LNCAP (cell line): ENCODE measurements at regions not wholly inside any gene's neighbourhood (a gene's known extent, or its start where the extent isn't known, plus 50 kb on each side); places are given as distances from the start of the nearest gene placed in this dataset.

Experiments
- CTCF ChIP-seq: fragments of 450-650 bp; IDR thresholded peaks from 2 replicates; pipeline ENCODE4 v1.5.1; 2017; ENCODE audit warnings: mild to moderate bottlenecking

DNA sequence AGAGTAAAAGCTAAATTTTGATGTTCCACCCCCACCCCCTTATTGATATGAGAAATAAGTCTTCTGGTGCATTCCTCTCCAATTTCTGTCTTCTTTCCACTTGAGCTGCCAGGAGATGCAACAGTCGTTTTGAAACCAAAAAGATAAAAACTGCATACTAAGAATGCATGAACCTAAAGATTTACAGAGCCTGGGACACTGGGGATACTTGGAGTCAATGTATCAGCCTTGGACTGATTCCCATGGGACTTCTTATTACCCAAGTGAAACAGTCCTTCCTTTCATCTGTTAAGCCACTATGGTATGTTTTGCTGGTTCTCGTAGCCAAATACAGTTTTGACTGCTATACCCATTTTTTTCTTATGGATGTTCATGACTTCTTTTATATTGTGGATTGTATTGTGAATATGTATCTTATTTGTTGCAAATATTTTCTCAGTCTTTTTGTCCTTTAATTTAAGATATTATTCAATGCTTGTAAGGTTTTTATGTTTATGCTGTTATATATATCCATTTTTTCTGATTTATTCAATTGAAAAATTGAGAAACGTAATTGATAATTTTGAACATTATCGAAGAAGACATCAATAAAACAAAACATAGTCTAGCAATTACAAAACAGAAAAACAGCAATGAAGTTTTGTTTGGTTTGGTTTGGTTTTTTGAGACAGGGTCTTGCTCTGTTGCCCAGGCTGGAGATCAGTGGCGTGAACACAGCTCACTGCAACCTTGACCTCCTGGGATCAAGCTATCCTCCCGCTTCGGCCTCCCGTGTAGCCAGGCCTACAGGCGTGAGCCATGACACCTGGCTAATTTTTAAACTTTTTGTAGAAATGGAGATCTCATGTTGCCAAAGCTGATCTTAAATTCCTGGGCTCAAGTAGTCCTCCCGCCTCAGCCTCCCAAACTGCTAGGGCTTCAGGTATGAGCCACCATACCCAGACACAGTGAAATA lies 85.4 kb upstream of the ETV6 start:
- TF ChIP-seq CTCF: no peak

DNA sequence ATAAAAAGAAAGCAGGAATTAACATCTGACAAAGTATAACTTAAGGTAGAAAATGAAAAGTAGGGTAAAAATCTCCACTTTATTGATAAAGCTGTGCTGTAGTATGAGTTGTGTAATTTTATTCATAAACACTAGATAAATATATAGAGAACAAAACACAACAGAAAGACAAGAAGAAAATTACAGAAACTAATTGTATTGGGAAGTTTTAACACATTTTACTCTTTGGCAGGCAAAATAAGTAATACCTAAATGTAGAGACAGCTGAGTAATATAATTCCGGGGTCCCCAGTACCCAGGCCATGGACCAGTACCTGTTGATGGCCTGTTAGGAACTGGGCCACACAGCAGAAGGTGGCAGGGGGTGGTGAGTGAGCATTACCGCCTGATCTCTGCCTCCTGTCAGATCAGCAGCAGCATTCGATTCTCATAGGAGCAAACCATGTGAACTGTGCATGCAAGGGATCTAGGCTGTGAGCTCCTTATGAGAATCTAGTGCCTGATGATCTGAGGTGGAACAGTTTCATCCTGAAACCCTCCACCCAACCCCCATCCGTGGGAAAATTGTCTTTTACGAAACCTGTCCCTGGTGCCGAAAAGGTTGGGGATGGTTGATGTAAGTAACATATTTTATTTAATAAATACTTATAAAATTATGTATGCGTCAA lies 84.4 kb upstream of the ETV6 start:
- no peak for TF ChIP-seq CTCF

DNA sequence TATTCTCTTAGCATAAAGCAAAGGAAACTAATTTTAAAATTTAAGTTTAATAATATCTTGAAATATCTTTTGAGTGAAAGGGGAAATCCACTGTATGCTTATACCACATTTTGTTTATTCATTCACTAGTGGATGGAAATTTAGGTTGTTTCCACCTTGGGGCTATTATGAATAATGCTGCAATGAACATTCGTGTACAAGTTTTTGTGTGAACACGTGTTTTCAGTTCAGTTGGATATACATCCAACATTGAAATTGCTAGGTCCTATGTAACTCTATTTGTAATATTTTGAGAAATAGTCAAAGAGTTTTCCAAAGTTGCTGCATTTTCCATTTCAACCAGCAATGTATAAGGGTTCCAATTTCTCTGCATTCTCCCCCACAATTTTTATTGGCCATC lies 83.7 kb upstream of the ETV6 start:
- TF ChIP-seq CTCF: no peak

DNA sequence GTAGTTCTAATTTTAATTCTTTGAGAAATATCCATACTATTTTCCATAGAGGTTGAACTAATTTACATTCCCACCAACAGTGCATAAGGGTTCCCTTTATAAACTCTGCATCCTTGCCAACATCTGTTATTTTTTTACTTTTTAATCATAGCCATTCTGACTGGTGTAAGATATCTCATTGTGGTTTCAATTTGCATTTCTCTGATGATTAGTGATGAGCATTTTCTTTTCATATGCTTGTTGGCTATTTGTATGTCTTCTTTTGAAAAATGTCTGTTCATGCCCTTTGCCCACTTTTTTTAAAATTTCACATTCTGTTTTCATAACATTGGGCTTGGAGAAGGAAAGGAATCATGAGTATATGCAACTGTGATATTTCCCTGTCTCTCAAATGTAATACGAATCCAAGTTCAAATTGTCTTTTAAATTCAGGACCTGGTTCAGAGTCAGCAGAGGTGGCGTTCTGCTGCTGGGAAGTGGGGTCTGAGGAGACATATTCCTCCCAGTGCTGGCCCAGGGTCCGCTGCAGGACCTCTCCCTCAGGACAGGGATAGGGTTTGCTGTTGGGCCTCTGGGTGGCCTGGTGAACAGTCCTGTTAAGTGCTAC lies 81.2 kb upstream of the ETV6 start:
- no peak for TF ChIP-seq CTCF

DNA sequence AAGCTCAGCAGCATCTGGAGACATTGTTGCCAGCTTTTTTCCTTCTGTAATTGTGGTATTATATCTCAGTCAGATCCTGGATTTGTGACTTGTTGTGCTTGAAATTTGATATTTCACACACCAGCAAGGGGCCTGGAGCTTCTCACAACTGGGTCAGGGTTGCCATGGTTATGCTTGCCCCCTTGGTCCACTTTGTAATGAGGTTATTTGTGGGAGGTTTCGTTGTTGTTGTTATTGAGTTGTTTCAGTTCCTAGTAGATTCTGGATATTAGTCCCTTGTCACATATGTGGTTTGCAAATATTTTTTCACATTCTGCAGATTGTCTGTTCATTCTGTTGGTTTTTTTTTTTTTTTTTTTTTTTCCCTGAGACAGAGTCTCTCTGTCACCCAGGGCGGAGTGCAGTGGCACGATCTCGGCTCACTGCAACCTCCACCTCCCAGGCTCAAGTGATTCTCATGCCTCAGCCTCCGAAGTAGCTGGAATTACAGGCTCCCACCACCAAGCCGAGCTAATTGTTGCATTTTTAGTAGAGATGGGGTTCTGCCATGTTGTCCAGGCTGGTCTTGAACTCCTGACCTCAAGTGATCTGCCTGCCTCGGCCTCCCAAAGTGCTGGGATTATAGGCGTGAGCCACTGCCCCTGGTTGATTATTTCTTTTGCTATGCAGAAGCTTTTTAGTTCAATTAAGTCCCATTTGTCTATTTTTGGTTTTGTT lies 80.6 kb upstream of the ETV6 start:
- no peak for TF ChIP-seq CTCF

GRCh38 chr12:11569716-11570115 lies 79.8 kb upstream of the ETV6 start:
- no peak for TF ChIP-seq CTCF

DNA sequence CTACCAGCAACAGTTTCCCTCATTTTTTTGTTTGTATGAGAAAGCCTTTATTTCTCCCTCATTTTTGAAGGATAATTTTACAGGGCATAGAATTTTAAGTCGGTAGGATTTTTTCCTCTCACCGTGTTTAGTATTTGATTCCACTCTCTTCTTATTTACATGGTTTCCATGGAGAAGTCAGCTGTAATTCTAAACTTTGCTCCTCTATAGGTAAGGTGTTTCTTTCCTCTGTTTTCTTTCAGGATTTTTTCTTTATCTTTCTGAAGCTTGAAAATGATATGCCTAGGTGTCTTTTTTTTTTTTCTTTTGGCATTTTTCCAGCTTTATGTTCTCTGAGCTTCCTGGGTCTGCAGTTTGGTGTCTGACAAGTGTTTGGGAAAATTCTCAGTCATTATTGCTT lies 75.6 kb upstream of the ETV6 start:
- no peak for TF ChIP-seq CTCF
